ENCODE measurements at regions not wholly inside any gene's neighbourhood (a gene's known extent, or its start where the extent isn't known, plus 50 kb on each side); places are given as distances from the start of the nearest gene placed in this dataset.

DNA sequence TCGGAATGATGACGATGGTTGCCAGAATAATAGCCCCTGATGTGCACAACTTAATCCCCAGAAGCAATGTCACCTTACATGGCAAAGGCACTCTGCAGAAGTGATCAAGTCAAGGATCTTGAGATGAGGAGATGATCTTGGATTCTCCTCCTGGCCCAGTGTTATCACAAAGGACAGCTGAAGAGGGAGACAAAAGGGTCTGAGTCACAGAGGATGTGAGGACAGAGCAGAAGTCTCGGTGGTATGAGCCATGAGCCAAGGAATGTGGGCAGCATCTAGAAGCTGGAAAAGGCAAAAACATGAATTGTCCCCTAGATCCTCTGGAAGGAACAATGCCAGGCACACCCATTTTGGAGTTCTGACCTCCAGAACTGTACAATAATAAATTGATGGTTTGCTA, 358.5 kb downstream of the MYCN start:
- no peak overlapping the region for H3K4me2 ChIP-seq (ENCODE audit: insufficient read depth, insufficient read length, low read length)
- H2AK5ac ChIP-seq (ENCODE audit: insufficient read length, low read length): no peak overlapping the region
- H3K36me3 Mint-ChIP-seq (ENCODE audit: insufficient read depth in 1 of 3, low read depth in 3 of 3): peaks cover 2 to 11% (median 3%) of the 10 kb centered on the region in 3 experiments; a peak in 4 of 7 replicates
- no peaks in the 10 kb centered on the region for H3K9me3 ChIP-seq (ENCODE audit: control insufficient read depth, low read depth, low read length)
- no peak overlapping the region for H2BK5ac ChIP-seq (ENCODE audit: insufficient read length, low read length)
- H2BK20ac ChIP-seq (ENCODE audit: low read depth, low read length, poor library complexity, severe bottlenecking): no peak overlapping the region
- H3K23me2 ChIP-seq (ENCODE audit: insufficient read length, low read depth, low read length, poor library complexity, severe bottlenecking): no peaks in the 10 kb centered on the region
- no peak overlapping the region for H3K18ac ChIP-seq (ENCODE audit: insufficient read length, low read depth, low read length)
- no peak overlapping the region for H2AFZ ChIP-seq (ENCODE audit: low read length)
- TF ChIP-seq, protein P1, sequence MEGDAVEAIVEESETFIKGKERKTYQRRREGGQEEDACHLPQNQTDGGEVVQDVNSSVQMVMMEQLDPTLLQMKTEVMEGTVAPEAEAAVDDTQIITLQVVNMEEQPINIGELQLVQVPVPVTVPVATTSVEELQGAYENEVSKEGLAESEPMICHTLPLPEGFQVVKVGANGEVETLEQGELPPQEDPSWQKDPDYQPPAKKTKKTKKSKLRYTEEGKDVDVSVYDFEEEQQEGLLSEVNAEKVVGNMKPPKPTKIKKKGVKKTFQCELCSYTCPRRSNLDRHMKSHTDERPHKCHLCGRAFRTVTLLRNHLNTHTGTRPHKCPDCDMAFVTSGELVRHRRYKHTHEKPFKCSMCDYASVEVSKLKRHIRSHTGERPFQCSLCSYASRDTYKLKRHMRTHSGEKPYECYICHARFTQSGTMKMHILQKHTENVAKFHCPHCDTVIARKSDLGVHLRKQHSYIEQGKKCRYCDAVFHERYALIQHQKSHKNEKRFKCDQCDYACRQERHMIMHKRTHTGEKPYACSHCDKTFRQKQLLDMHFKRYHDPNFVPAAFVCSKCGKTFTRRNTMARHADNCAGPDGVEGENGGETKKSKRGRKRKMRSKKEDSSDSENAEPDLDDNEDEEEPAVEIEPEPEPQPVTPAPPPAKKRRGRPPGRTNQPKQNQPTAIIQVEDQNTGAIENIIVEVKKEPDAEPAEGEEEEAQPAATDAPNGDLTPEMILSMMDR (conservative IDR thresholded peaks at IDR 0.05): no peak
- no peak overlapping the region for H3K27ac Mint-ChIP-seq
- H2BK12ac ChIP-seq (ENCODE audit: insufficient read length, low read depth, low read length): no peak overlapping the region
- no peak overlapping the region for H3K14ac ChIP-seq (ENCODE audit: insufficient read depth, low read length)
- peaks cover 8% of the 10 kb centered on the region; the same call in 1 of the 2 replicates for H3K4me1 ChIP-seq (ENCODE audit: insufficient read depth, low read length)
- no peaks in the 10 kb centered on the region for H4K20me1 ChIP-seq (ENCODE audit: control insufficient read depth, insufficient read depth, insufficient read length)
- no peak overlapping the region for H2BK15ac ChIP-seq (ENCODE audit: low read depth, low read length)
- H3K79me2 ChIP-seq (ENCODE audit: insufficient read depth, low read length): no peaks in the 10 kb centered on the region
- no CpG with 5 or more reads among the region's 3 CpGs for WGBS (ENCODE audit: extremely low coverage, insufficient read length, low lambda C conversion rate)
- H4K5ac ChIP-seq (ENCODE audit: insufficient read length, low read depth, low read length): no peak overlapping the region
- no peak overlapping the region for H2BK120ac ChIP-seq (ENCODE audit: low read depth, low read length, poor library complexity, severe bottlenecking)
- H3K9ac ChIP-seq (ENCODE audit: extremely low read depth, insufficient read length, low read length): no peak overlapping the region
- H3K56ac ChIP-seq (ENCODE audit: insufficient read length, low read depth, low read length): no peak overlapping the region
- no peaks in the 10 kb centered on the region for H3K27me3 ChIP-seq (ENCODE audit: insufficient read depth, low read length)
- H3K4me3 Mint-ChIP-seq: no peak overlapping the region
- no peak overlapping the region for H4K8ac ChIP-seq (replicated peaks; ENCODE audit: insufficient read length, low read depth, low read length)
- peaks cover 3 to 12% of the 10 kb centered on the region in 2 experiments; a peak in 3 of 5 replicates for H3K9me3 Mint-ChIP-seq
- no peak for DNase-seq
- H3K27me3 Mint-ChIP-seq (ENCODE audit: low read depth): peaks cover 2% of the 10 kb centered on the region; the same call in 1 of the 2 replicates
- H3K23ac ChIP-seq (ENCODE audit: insufficient read length, low read depth, low read length): no peak overlapping the region
- no peak overlapping the region for H3K4ac ChIP-seq (ENCODE audit: low read depth, low read length)
- no peak overlapping the region for H4K91ac ChIP-seq (ENCODE audit: insufficient read length, low read depth, low read length)
- H3T11ph ChIP-seq (ENCODE audit: low read length): no peak overlapping the region
- peaks cover 18 to 19% of the 10 kb centered on the region in 2 experiments for H3K4me1 Mint-ChIP-seq
- no peaks in the 10 kb centered on the region for H3K79me1 ChIP-seq (ENCODE audit: insufficient read depth, low read depth, low read length, poor library complexity, severe bottlenecking)
- H3K27ac ChIP-seq (ENCODE audit: insufficient read length, low read depth, low read length): no peak overlapping the region

Measured in H9 (cell line).